HG03103 (cell line): ENCODE measurements at regions not wholly inside any gene's neighbourhood (a gene's known extent, or its start where the extent isn't known, plus 50 kb on each side); places are given as distances from the start of the nearest gene placed in this dataset.

Source experiments
- ATAC-seq: cut with Tn5 transposase; IDR thresholded peaks from one replicate; pipeline ENCODE4 v1.9.1; 2021; ENCODE audit warnings: low read depth; ENCODE audit not compliant: unreplicated experiment

- ATAC-seq = no peak
Measured at GRCh38 chr1:198031086-198031485, 113.9 kb downstream of the LHX9 start.

GRCh38 chr1:198032668-198033067 lies 115.5 kb downstream of the LHX9 start:
- no peak for ATAC-seq

GRCh38 chr1:198040880-198041279 lies 115.9 kb upstream of the NEK7 start:
- no peak for ATAC-seq

- no peak for ATAC-seq
Measured at GRCh38 chr1:198042168-198042567, 114.6 kb upstream of the NEK7 start.

GRCh38 chr1:198047913-198048312 lies 108.9 kb upstream of the NEK7 start:
- no peak for ATAC-seq

- no peak for ATAC-seq
Measured at GRCh38 chr1:198054510-198054909, 102.3 kb upstream of the NEK7 start.

- peak; percentile 80 for ATAC-seq
Measured at GRCh38 chr1:198056255-198056654, 100.5 kb upstream of the NEK7 start.

GRCh38 chr1:198064181-198064580 lies 92.6 kb upstream of the NEK7 start:
- no peak for ATAC-seq

- ATAC-seq = no peak
Measured at GRCh38 chr1:198068285-198068684, 88.5 kb upstream of the NEK7 start.

- no peak for ATAC-seq
Measured at GRCh38 chr1:198072177-198072576, 84.6 kb upstream of the NEK7 start.

- ATAC-seq = no peak
Measured at GRCh38 chr1:198075296-198075695, 81.5 kb upstream of the NEK7 start.

GRCh38 chr1:198079432-198079951 lies 77.3 kb upstream of the NEK7 start:
- ATAC-seq = no peak

GRCh38 chr1:198082576-198082975 lies 74.2 kb upstream of the NEK7 start:
- no peak for ATAC-seq

GRCh38 chr1:198083549-198083948 lies 73.2 kb upstream of the NEK7 start:
- ATAC-seq = no peak

- no peak for ATAC-seq
Measured at GRCh38 chr1:198084241-198084908, 72.4 kb upstream of the NEK7 start.

- no peak for ATAC-seq
Measured at GRCh38 chr1:198086051-198086745, 70.6 kb upstream of the NEK7 start.

- ATAC-seq = no peak
Measured at GRCh38 chr1:198087831-198088230, 69.0 kb upstream of the NEK7 start.

GRCh38 chr1:198088360-198089071 lies 68.3 kb upstream of the NEK7 start:
- ATAC-seq = peak; percentile 52

GRCh38 chr1:198096390-198096789 lies 60.4 kb upstream of the NEK7 start:
- ATAC-seq = no peak

- no peak for ATAC-seq
Measured at GRCh38 chr1:198099755-198100154, 57.0 kb upstream of the NEK7 start.

- ATAC-seq = no peak
Measured at GRCh38 chr1:198101716-198102453, 54.9 kb upstream of the NEK7 start.
